A673 (cell line): ENCODE measurements at regions not wholly inside any gene's neighbourhood (a gene's known extent, or its start where the extent isn't known, plus 50 kb on each side); places are given as distances from the start of the nearest gene placed in this dataset.

Experiments used
- BruUV-seq: library from RNA; stranded (reverse); fragments of 400-500 nt; replicated peaks from 2 replicates; lab custom pipeline; 2021; lab: Mats Ljungman, UMichigan
- CTCF ChIA-PET: fragments of 300-600 bp; sonication (Branson Sonifier 250); formaldehyde crosslinking; loops from one replicate; lab custom pipeline; 2022; ENCODE audit warnings: antibody characterized with exemption; lab: Charles Lee
- POLR2A ChIA-PET: fragments of 300-600 bp; sonication (Branson Sonifier 250); formaldehyde crosslinking; loops from one replicate; lab custom pipeline; 2022; ENCODE audit warnings: antibody characterized with exemption; ENCODE audit not compliant: low non-redundant PET; lab: Charles Lee
- DNase-seq: peaks from one replicate; pipeline ENCODE4 v3.0.0-alpha.2; 2015; ENCODE audit warnings: low spot score
- H3K27ac ChIP-seq: fragments of 200-600 bp; sonication (generic); 2 replicates; pipeline ENCODE4 v1.5.1; 2016; ENCODE audit warnings: mixed run types, low read depth, mild to moderate bottlenecking, mixed read lengths, antibody characterized with exemption, low read length; ENCODE audit not compliant: poor library complexity, severe bottlenecking
- H3K27me3 ChIP-seq: fragments of 200-600 bp; sonication (generic); replicated peaks from 2 replicates; pipeline ENCODE4 v1.6.1; 2017; ENCODE audit warnings: mixed run types, low read depth, mild to moderate bottlenecking, mixed read lengths, antibody characterized with exemption, low read length; ENCODE audit not compliant: insufficient read depth, poor library complexity
- H3K36me3 ChIP-seq: fragments of 200-600 bp; sonication (generic); 2 replicates; pipeline ENCODE4 v1.6.1; 2016; ENCODE audit warnings: mixed run types, mild to moderate bottlenecking, mixed read lengths, antibody characterized with exemption, low read length; ENCODE audit not compliant: insufficient read depth, poor library complexity, severe bottlenecking
- H3K4me1 ChIP-seq: fragments of 200-600 bp; sonication (generic); 2 replicates; pipeline ENCODE4 v1.6.1; 2017; ENCODE audit warnings: mixed run types, mild to moderate bottlenecking, mixed read lengths, antibody characterized with exemption, low read length; ENCODE audit not compliant: insufficient read depth, poor library complexity, severe bottlenecking
- H3K4me3 ChIP-seq: fragments of 200-600 bp; sonication (generic); 2 replicates; pipeline ENCODE4 v1.5.1; 2016; ENCODE audit warnings: low read depth, mixed run types, mild to moderate bottlenecking, mixed read lengths, low read length; ENCODE audit not compliant: poor library complexity, severe bottlenecking
- H3K9me3 ChIP-seq: fragments of 200-600 bp; sonication (generic); 2 replicates; pipeline ENCODE4 v1.6.1; 2016; ENCODE audit warnings: mixed run types, low read depth, mild to moderate bottlenecking, mixed read lengths, antibody characterized with exemption, low read length; ENCODE audit not compliant: poor library complexity, severe bottlenecking
- EZH2 ChIP-seq: fragments of 200-600 bp; sonication (generic); IDR thresholded peaks from 2 replicates; pipeline ENCODE4 v1.6.1; 2017; ENCODE audit warnings: borderline replicate concordance, low read depth, mild to moderate bottlenecking, mixed read lengths, antibody characterized with exemption, low read length; ENCODE audit not compliant: poor library complexity, severe bottlenecking
- intact Hi-C: fragments of 100-400 bp; cut with micrococcal nuclease; formaldehyde crosslinking; loops from one replicate; pipeline ENCODE4 v1.10.0; 2022; ENCODE audit not compliant: unreplicated experiment
- TF ChIP-seq, protein P1 (sequence below): fragments of 300-800, 200-600 bp; sonication (generic); conservative IDR thresholded peaks from 2 replicates; pipeline ENCODE4 v1.5.1; 2017; ENCODE audit warnings: low read depth, mild to moderate bottlenecking, antibody characterized with exemption, low read length, moderate library complexity, mixed read lengths

DNA sequence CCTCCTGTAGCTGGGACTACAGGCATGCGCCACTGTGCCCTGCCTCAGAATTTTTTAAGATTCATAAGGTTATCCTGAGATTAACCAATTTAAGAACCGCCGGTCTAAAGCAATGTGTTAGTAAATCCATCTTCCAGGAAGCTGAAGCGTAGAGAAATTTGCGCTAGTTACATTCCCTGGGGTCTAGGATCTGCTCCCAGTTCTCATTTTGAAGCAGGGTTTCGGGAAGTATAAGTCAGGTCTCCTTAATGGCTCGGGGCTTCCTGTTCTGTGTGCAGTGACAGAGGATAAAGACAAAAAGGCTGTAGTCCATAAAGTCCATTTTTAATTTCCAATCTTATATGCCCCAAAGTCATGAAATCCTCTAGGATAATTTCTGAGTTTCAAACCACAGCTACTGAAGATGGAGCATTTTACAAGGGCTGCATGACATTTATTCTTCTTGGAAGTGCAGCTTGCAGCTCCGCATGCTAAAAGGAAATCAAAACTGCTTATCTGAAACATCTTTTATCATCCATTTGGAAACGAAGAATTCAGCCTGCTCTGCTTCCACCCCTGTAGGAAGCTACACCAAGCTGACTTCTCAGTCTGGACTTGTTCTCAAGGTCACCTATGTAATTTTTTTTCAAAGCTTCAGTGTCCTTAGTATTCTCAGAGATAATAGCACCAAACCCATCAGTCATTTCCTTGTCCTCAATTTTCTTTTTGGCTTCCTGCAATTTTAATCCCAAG is 326.1 kb downstream of the PRL start:
- ChIA-PET CTCF (interaction anchor here (0.6 to 0.7 kb wide), 2 partner anchors 21 to 500 kb away, joined by 3 read pairs; no protein-coding TSS in a partner anchor), POLR2A (no interaction called here)
- Histone ChIP-seq H3K9me3 (no peaks in the 10 kb centered on the region), H3K4me3 (no peak overlapping the region), H3K27ac (peak overlapping the region; percentile 29), H3K36me3 (no peaks in the 10 kb centered on the region), H3K27me3 (no peaks in the 10 kb centered on the region), H3K4me1 (peaks cover 44% of the 10 kb centered on the region)
- TF ChIP-seq, protein P1, sequence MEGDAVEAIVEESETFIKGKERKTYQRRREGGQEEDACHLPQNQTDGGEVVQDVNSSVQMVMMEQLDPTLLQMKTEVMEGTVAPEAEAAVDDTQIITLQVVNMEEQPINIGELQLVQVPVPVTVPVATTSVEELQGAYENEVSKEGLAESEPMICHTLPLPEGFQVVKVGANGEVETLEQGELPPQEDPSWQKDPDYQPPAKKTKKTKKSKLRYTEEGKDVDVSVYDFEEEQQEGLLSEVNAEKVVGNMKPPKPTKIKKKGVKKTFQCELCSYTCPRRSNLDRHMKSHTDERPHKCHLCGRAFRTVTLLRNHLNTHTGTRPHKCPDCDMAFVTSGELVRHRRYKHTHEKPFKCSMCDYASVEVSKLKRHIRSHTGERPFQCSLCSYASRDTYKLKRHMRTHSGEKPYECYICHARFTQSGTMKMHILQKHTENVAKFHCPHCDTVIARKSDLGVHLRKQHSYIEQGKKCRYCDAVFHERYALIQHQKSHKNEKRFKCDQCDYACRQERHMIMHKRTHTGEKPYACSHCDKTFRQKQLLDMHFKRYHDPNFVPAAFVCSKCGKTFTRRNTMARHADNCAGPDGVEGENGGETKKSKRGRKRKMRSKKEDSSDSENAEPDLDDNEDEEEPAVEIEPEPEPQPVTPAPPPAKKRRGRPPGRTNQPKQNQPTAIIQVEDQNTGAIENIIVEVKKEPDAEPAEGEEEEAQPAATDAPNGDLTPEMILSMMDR: no peak
- no peak for TF ChIP-seq EZH2
- intact Hi-C loops: loop anchor here (10.0 kb wide), 1 partner anchor 444 kb away; no protein-coding TSS in a partner anchor
- BruUV-seq: no TSS peak
- DNase-seq: peak; percentile 63

DNA sequence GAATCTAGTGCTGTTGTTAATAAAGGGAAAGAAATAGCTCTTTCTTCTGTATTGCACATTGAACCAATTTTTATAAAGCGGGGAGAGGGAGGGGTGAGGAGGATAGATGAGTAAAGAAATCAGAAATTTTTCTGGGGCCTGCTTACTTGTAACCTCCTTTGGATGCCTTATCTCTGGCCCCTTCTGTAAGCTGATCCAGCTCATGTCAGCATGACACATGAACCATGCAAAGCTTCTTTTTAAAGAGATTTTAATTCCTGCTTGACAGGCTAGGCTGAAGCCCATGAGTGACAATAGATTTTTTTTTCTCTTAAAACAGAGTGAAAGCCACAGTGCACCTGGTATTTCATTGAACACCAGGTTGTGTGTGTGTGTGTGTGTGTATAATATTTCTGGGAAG is 325.3 kb downstream of the PRL start:
- BruUV-seq: no TSS peak
- Histone ChIP-seq H3K27me3 (no peaks in the 10 kb centered on the region), H3K4me1 (peaks cover 51% of the 10 kb centered on the region), H3K4me3 (no peak overlapping the region), H3K27ac (peak overlapping the region; percentile 29), H3K36me3 (no peaks in the 10 kb centered on the region), H3K9me3 (no peaks in the 10 kb centered on the region)
- peak; percentile 59 for DNase-seq
- ChIA-PET POLR2A (no interaction called here), CTCF (interaction anchor here (0.6 to 0.7 kb wide), 2 partner anchors 20 to 499 kb away, joined by 3 read pairs; no protein-coding TSS in a partner anchor)
- TF ChIP-seq, protein P1: no peak
- no peak for TF ChIP-seq EZH2
- intact Hi-C loops: loop anchor here (10.0 kb wide), 1 partner anchor 443 kb away; no protein-coding TSS in a partner anchor

DNA sequence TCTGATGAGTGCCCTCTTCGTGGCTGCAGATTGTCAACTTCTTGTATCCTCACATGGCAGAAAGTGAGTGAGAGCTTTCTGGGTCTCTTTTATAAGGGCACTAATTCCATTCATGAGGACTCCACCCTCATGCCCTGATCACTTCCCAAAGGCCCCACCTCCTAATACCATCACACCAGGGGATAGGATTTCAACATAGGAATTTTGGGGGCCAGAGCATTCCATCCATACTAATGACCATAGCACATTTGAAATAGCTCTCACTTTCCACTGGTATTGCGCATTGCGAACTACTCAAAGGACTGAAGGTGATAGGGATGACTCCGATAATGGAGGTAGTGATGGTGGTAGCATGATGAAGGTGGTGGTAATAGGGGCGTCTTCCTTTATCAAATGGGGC is 324.3 kb downstream of the PRL start:
- ChIA-PET CTCF (no interaction called here), POLR2A (no interaction called here)
- Histone ChIP-seq H3K27me3 (no peaks in the 10 kb centered on the region), H3K9me3 (no peaks in the 10 kb centered on the region), H3K4me3 (no peak overlapping the region), H3K36me3 (no peaks in the 10 kb centered on the region), H3K4me1 (peaks cover 43% of the 10 kb centered on the region), H3K27ac (no peak overlapping the region)
- no peak for TF ChIP-seq EZH2
- TF ChIP-seq, protein P1: no peak
- intact Hi-C loops: loop anchor here (10.0 kb wide), 1 partner anchor 442 kb away; no protein-coding TSS in a partner anchor
- no peak for DNase-seq
- BruUV-seq: no TSS peak
